ENCODE measurements at regions not wholly inside any gene's neighbourhood (a gene's known extent, or its start where the extent isn't known, plus 50 kb on each side); places are given as distances from the start of the nearest gene placed in this dataset.

DNA sequence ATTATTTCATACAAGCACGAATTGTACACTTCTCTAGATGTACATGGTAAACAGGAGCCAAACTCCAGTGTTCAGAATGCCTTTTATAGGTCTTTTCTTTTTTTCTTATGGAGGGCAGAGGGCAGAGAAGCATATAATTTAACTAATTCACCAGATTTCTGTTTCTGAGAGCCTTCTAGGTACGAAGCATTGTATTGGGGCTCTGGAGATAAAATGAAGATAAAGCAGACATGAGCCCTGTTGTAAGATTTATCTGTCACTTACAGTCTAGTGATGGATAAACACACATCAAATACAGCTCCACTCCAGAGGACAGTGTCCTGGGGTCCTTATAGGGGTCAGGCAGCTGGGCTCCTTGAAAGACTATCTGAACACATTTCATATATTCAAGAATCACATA lies 265.5 kb downstream of the SKAP2 start:
- Mint-ChIP-seq H3K27me3 (peaks cover 15% of the 10 kb centered on the region), H3K4me3 (ENCODE audit: low read depth) (no peak overlapping the region), H3K27ac (no peak overlapping the region), H3K4me1 (ENCODE audit: low read depth) (no peaks in the 10 kb centered on the region), H3K36me3 (ENCODE audit: insufficient read depth) (no peaks in the 10 kb centered on the region), H3K9me3 (ENCODE audit: low read depth) (no peaks in the 10 kb centered on the region)
- DNase-seq (ENCODE audit: low spot score, unreplicated experiment), result no peak
- TF ChIP-seq, protein P1, sequence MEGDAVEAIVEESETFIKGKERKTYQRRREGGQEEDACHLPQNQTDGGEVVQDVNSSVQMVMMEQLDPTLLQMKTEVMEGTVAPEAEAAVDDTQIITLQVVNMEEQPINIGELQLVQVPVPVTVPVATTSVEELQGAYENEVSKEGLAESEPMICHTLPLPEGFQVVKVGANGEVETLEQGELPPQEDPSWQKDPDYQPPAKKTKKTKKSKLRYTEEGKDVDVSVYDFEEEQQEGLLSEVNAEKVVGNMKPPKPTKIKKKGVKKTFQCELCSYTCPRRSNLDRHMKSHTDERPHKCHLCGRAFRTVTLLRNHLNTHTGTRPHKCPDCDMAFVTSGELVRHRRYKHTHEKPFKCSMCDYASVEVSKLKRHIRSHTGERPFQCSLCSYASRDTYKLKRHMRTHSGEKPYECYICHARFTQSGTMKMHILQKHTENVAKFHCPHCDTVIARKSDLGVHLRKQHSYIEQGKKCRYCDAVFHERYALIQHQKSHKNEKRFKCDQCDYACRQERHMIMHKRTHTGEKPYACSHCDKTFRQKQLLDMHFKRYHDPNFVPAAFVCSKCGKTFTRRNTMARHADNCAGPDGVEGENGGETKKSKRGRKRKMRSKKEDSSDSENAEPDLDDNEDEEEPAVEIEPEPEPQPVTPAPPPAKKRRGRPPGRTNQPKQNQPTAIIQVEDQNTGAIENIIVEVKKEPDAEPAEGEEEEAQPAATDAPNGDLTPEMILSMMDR (IDR thresholded peaks at IDR 0.05; ENCODE audit: unreplicated experiment), result no peak

DNA sequence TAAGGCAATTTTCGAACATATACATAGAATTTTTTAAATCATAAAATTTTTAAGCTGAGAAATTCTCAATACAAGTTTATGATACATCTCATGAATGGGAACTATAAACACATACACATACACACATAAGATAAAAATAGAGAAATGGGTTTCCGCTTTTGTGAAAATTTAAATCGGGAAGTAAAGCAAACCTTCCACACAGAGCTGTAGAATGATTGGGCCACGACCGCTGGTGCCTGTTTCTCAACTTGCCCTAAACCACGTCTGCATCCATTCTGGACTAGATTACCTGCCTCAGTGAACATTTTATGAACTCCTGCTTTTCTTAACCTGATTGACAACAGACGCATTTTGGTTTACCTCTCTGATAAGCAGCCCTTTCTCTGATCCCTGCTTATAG lies 264.4 kb downstream of the SKAP2 start:
- H3K27ac Mint-ChIP-seq, result no peak overlapping the region
- H3K27me3 Mint-ChIP-seq, result peaks cover 10% of the 10 kb centered on the region
- no peak for DNase-seq (ENCODE audit: low spot score, unreplicated experiment)
- TF ChIP-seq, protein P1 (IDR thresholded peaks at IDR 0.05; ENCODE audit: unreplicated experiment), result no peak
- no peaks in the 10 kb centered on the region for H3K4me1 Mint-ChIP-seq (ENCODE audit: low read depth)
- no peaks in the 10 kb centered on the region for H3K9me3 Mint-ChIP-seq (ENCODE audit: low read depth)
- H3K4me3 Mint-ChIP-seq (ENCODE audit: low read depth), result no peak overlapping the region
- no peaks in the 10 kb centered on the region for H3K36me3 Mint-ChIP-seq (ENCODE audit: insufficient read depth)

DNA sequence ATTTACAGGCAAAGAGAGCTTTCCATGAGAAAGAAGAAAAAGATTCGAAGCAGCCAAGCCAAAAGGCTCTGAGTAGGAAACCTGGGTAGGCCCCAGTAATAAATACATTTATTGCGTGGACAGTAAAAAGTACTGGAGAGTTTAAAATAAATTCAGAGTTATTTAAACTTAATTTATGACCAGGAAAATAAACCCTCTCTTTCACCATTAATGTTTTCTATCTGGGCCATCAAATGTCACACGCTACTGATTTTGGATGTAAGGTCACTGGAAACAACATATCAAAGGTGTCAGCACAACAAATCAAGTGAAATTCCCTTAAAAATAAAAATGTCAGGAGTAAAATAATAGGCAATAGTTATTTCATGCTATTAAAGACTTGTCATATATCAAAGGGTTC lies 264.0 kb downstream of the SKAP2 start:
- DNase-seq (ENCODE audit: low spot score, unreplicated experiment), result no peak
- no peaks in the 10 kb centered on the region for H3K36me3 Mint-ChIP-seq (ENCODE audit: insufficient read depth)
- H3K4me1 Mint-ChIP-seq (ENCODE audit: low read depth), result no peaks in the 10 kb centered on the region
- no peak overlapping the region for H3K4me3 Mint-ChIP-seq (ENCODE audit: low read depth)
- H3K27ac Mint-ChIP-seq, result no peak overlapping the region
- H3K27me3 Mint-ChIP-seq, result peaks cover 8% of the 10 kb centered on the region
- no peaks in the 10 kb centered on the region for H3K9me3 Mint-ChIP-seq (ENCODE audit: low read depth)
- TF ChIP-seq, protein P1 (IDR thresholded peaks at IDR 0.05; ENCODE audit: unreplicated experiment), result no peak

DNA sequence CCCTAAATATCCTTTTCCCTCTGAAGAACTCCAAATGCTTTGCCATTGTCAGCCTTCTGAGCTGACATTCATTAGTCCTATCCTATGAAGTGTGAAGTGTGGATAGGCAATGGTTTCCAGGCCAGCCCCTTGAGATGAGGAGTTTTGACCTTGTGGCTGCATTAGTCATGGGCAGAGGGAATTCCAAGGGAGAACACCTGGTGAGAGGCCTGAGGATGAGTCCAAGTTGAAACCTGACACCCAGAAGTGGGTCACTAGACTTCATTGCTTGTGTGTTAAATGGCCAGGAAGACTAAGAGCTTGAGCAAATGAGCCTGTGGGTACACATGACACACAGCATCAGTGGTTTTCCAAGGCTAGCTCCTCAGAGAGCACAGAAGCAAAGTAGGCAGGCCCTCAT lies 260.8 kb downstream of the SKAP2 start:
- no peaks in the 10 kb centered on the region for H3K4me1 Mint-ChIP-seq (ENCODE audit: low read depth)
- H3K27ac Mint-ChIP-seq, result no peak overlapping the region
- H3K36me3 Mint-ChIP-seq (ENCODE audit: insufficient read depth), result no peaks in the 10 kb centered on the region
- H3K27me3 Mint-ChIP-seq, result peaks cover 12% of the 10 kb centered on the region
- no peak for DNase-seq (ENCODE audit: low spot score, unreplicated experiment)
- TF ChIP-seq, protein P1 (IDR thresholded peaks at IDR 0.05; ENCODE audit: unreplicated experiment), result no peak
- no peaks in the 10 kb centered on the region for H3K9me3 Mint-ChIP-seq (ENCODE audit: low read depth)
- no peak overlapping the region for H3K4me3 Mint-ChIP-seq (ENCODE audit: low read depth)

DNA sequence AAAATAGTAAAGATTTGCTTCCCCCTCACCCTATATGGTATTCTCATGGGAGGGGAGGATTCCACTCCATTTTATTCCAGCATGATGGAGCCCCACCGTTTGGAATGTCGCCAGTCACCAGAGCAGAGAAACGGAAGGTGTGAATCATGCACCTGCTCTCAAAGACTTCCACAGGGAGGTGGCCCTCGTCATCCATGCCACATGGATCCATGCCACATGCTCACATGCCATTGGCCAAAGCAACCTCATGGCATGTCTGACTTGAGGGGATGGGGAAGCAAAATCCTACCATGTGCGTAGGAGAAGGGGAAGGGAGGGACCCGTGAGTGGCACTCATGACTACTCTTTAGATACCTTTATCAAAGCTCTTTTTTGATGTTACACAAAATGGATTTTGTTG lies 256.0 kb downstream of the SKAP2 start:
- H3K9me3 Mint-ChIP-seq (ENCODE audit: low read depth), result no peaks in the 10 kb centered on the region
- no peaks in the 10 kb centered on the region for H3K36me3 Mint-ChIP-seq (ENCODE audit: insufficient read depth)
- no peaks in the 10 kb centered on the region for H3K4me1 Mint-ChIP-seq (ENCODE audit: low read depth)
- DNase-seq (ENCODE audit: low spot score, unreplicated experiment), result no peak
- TF ChIP-seq, protein P1 (IDR thresholded peaks at IDR 0.05; ENCODE audit: unreplicated experiment), result no peak
- no peak overlapping the region for H3K4me3 Mint-ChIP-seq (ENCODE audit: low read depth)
- peaks cover 27% of the 10 kb centered on the region for H3K27me3 Mint-ChIP-seq
- no peak overlapping the region for H3K27ac Mint-ChIP-seq

All from progenitor cell of endocrine pancreas (in vitro differentiated cells).